ENCODE measurements at regions not wholly inside any gene's neighbourhood (a gene's known extent, or its start where the extent isn't known, plus 50 kb on each side); places are given as distances from the start of the nearest gene placed in this dataset.

GRCh38 chr1:186620566-186621350 is 59.5 kb downstream of the PTGS2 start:
- no peak for DNase-seq (ENCODE audit: low spot score)
- intact Hi-C loops (cut with DNase I): loop anchor here in 1 of 2 donors (5.0 kb wide), 1 partner anchor 627 kb away; no protein-coding TSS in a partner anchor

GRCh38 chr1:186618401-186619170 is 61.6 kb downstream of the PTGS2 start:
- intact Hi-C loops (cut with DNase I): no loop called here
- peak; percentile 86 for DNase-seq (ENCODE audit: low spot score)

- intact Hi-C loops (cut with DNase I): no loop called here
- DNase-seq (ENCODE audit: low spot score): no peak
Measured at GRCh38 chr1:186617926-186618325, 62.3 kb downstream of the PTGS2 start.

- DNase-seq (ENCODE audit: low spot score): no peak
- intact Hi-C loops (cut with DNase I): no loop called here
Measured at GRCh38 chr1:186616511-186616910, 63.7 kb downstream of the PTGS2 start.

GRCh38 chr1:186615332-186615731 is 64.9 kb downstream of the PTGS2 start:
- intact Hi-C loops (cut with DNase I): no loop called here
- DNase-seq (ENCODE audit: low spot score): no peak

- DNase-seq (ENCODE audit: low spot score): no peak
- intact Hi-C loops (cut with DNase I): no loop called here
Measured at GRCh38 chr1:186611156-186611555, 69.1 kb downstream of the PTGS2 start.

- DNase-seq (ENCODE audit: low spot score): no peak
- intact Hi-C loops (cut with DNase I): loop anchor here (5.0 kb wide), 1 partner anchor 378 kb away; no protein-coding TSS in a partner anchor
Measured at GRCh38 chr1:186609183-186609582, 71.0 kb downstream of the PTGS2 start.

GRCh38 chr1:186605762-186606350 is 74.4 kb downstream of the PTGS2 start:
- intact Hi-C loops (cut with DNase I): loop anchor here (5.0 kb wide), 1 partner anchor 381 kb away; no protein-coding TSS in a partner anchor
- no peak for DNase-seq (ENCODE audit: low spot score)

- intact Hi-C loops (cut with DNase I): no loop called here
- no peak for DNase-seq (ENCODE audit: low spot score)
Measured at GRCh38 chr1:186595969-186596368, 84.3 kb downstream of the PTGS2 start.

- intact Hi-C loops (cut with DNase I): no loop called here
- no peak for DNase-seq (ENCODE audit: low spot score)
Measured at GRCh38 chr1:186578325-186579016, 101.8 kb downstream of the PTGS2 start.

- DNase-seq (ENCODE audit: low spot score): no peak
- intact Hi-C loops (cut with DNase I): no loop called here
Measured at GRCh38 chr1:186577633-186578032, 102.6 kb downstream of the PTGS2 start.

- DNase-seq (ENCODE audit: low spot score): no peak
- intact Hi-C loops (cut with DNase I): no loop called here
Measured at GRCh38 chr1:186577216-186577615, 103.0 kb downstream of the PTGS2 start.

GRCh38 chr1:186575348-186575747 is 104.9 kb downstream of the PTGS2 start:
- DNase-seq (ENCODE audit: low spot score): no peak
- intact Hi-C loops (cut with DNase I): no loop called here

- no peak for DNase-seq (ENCODE audit: low spot score)
- intact Hi-C loops (cut with DNase I): no loop called here
Measured at GRCh38 chr1:186574926-186575325, 105.3 kb downstream of the PTGS2 start.

GRCh38 chr1:186572509-186572908 is 107.7 kb downstream of the PTGS2 start:
- intact Hi-C loops (cut with DNase I): no loop called here
- DNase-seq (ENCODE audit: low spot score): no peak

- DNase-seq (ENCODE audit: low spot score): no peak
- intact Hi-C loops (cut with DNase I): no loop called here
Measured at GRCh38 chr1:186571771-186572170, 108.5 kb downstream of the PTGS2 start.

- DNase-seq (ENCODE audit: low spot score): no peak
- intact Hi-C loops (cut with DNase I): no loop called here
Measured at GRCh38 chr1:186569856-186570255, 108.9 kb upstream of the PDC start.

GRCh38 chr1:186568221-186568620 is 107.3 kb upstream of the PDC start:
- DNase-seq (ENCODE audit: low spot score): no peak
- intact Hi-C loops (cut with DNase I): no loop called here

GRCh38 chr1:186566140-186566855 is 105.4 kb upstream of the PDC start:
- no peak for DNase-seq (ENCODE audit: low spot score)
- intact Hi-C loops (cut with DNase I): no loop called here

All from posterior vena cava (tissue), 2 donors.